DND-41 (cell line): ENCODE measurements at regions not wholly inside any gene's neighbourhood (a gene's known extent, or its start where the extent isn't known, plus 50 kb on each side); places are given as distances from the start of the nearest gene placed in this dataset.

Experiments
- EZH2 ChIP-seq: IDR thresholded peaks from 3 replicates; pipeline ENCODE4 v1.6.1; 2012; ENCODE audit warnings: borderline replicate concordance, low read depth, mild to moderate bottlenecking, moderate library complexity, low read length, inconsistent platforms; ENCODE audit not compliant: severe bottlenecking
- TF ChIP-seq, protein P1 (sequence below): IDR thresholded peaks from 2 replicates; pipeline ENCODE4 v1.5.1; 2012; ENCODE audit warnings: borderline replicate concordance, low read length, moderate library complexity, mild to moderate bottlenecking; ENCODE audit not compliant: poor library complexity, severe bottlenecking; ENCODE audit errors: extremely low read depth

- TF ChIP-seq, protein P1, sequence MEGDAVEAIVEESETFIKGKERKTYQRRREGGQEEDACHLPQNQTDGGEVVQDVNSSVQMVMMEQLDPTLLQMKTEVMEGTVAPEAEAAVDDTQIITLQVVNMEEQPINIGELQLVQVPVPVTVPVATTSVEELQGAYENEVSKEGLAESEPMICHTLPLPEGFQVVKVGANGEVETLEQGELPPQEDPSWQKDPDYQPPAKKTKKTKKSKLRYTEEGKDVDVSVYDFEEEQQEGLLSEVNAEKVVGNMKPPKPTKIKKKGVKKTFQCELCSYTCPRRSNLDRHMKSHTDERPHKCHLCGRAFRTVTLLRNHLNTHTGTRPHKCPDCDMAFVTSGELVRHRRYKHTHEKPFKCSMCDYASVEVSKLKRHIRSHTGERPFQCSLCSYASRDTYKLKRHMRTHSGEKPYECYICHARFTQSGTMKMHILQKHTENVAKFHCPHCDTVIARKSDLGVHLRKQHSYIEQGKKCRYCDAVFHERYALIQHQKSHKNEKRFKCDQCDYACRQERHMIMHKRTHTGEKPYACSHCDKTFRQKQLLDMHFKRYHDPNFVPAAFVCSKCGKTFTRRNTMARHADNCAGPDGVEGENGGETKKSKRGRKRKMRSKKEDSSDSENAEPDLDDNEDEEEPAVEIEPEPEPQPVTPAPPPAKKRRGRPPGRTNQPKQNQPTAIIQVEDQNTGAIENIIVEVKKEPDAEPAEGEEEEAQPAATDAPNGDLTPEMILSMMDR, result no peak
- TF ChIP-seq EZH2, result no peak
These were observed 923.3 kb downstream of the AACS start for GRCh38 chr12:125988545-125988944.
